OCI-LY3 (cell line): ENCODE measurements at regions not wholly inside any gene's neighbourhood (a gene's known extent, or its start where the extent isn't known, plus 50 kb on each side); places are given as distances from the start of the nearest gene placed in this dataset.
"Not testable (repeated sequence)": the region's sequence is repeated elsewhere in the genome, so short reads cannot be mapped to it uniquely, and the experiment has no call there.

Experiments used
- H2AFZ ChIP-seq: fragments of 200-600, 300-600 bp; shearing (Covaris generic); 2 replicates; pipeline ENCODE4 v1.6.0; 2014; ENCODE audit warnings: antibody characterized with exemption, low read depth, low read length
- H3K27ac ChIP-seq: fragments of 200-600, 300-600 bp; sonication (generic); 2 replicates; pipeline ENCODE4 v1.5.1; 2014; ENCODE audit warnings: mild to moderate bottlenecking, low read length, moderate library complexity, mixed read lengths
- H3K27me3 ChIP-seq: fragments of 200-600, 300-600 bp; sonication (generic); 2 replicates; pipeline ENCODE4 v1.6.1; 2014; ENCODE audit warnings: low read depth, low read length, mixed read lengths
- H3K36me3 ChIP-seq: fragments of 200-600, 300-600 bp; sonication (generic); replicated peaks from 2 replicates; pipeline ENCODE3; 2014; ENCODE audit warnings: low read depth, low read length, mixed read lengths
- H3K4me1 ChIP-seq: fragments of 300-600, 200-600 bp; sonication (generic); 2 replicates; pipeline ENCODE4 v1.6.1; 2014; ENCODE audit warnings: low read length, mixed read lengths
- H3K4me2 ChIP-seq: fragments of 200-600, 300-600 bp; sonication (generic); 2 replicates; pipeline ENCODE4 v1.6.1; 2014; ENCODE audit warnings: low read length, mixed read lengths
- H3K4me3 ChIP-seq: fragments of 300-600, 200-600 bp; sonication (generic); 2 replicates; pipeline ENCODE4 v1.5.1; 2014; ENCODE audit warnings: antibody characterized with exemption, mild to moderate bottlenecking, low read length, moderate library complexity
- H3K79me2 ChIP-seq: fragments of 300-600, 200-600 bp; shearing (Covaris generic); 2 replicates; pipeline ENCODE4 v1.6.1; 2014; ENCODE audit warnings: mild to moderate bottlenecking, low read length, mixed read lengths
- H3K9ac ChIP-seq: fragments of 300-600, 200-600 bp; shearing (Covaris generic); 2 replicates; pipeline ENCODE4 v1.6.0; 2014; ENCODE audit warnings: mild to moderate bottlenecking, low read length, moderate library complexity
- H3K9me3 ChIP-seq: fragments of 200-600, 300-600 bp; shearing (Covaris generic); 2 replicates; pipeline ENCODE4 v1.6.1; 2014; ENCODE audit warnings: low read length, mixed read lengths; ENCODE audit not compliant: insufficient read depth
- H4K20me1 ChIP-seq: fragments of 200-600, 300-600 bp; sonication (generic); 2 replicates; pipeline ENCODE4 v1.6.1; 2016; ENCODE audit warnings: low read length, mixed read lengths; ENCODE audit not compliant: insufficient read depth
- EZH2phosphoT487 ChIP-seq: fragments of 200-600 bp; shearing (Covaris generic); IDR thresholded peaks from 2 replicates; pipeline ENCODE4 v1.6.1; 2018; ENCODE audit warnings: antibody characterized with exemption, mixed run types, low read depth
- TF ChIP-seq, protein P1 (sequence below): fragments of 200-600, 300-600 bp; sonication (generic); IDR thresholded peaks from 2 replicates; pipeline ENCODE4 v1.5.1; 2014; ENCODE audit warnings: antibody characterized with exemption, low read length, low read depth

DNA sequence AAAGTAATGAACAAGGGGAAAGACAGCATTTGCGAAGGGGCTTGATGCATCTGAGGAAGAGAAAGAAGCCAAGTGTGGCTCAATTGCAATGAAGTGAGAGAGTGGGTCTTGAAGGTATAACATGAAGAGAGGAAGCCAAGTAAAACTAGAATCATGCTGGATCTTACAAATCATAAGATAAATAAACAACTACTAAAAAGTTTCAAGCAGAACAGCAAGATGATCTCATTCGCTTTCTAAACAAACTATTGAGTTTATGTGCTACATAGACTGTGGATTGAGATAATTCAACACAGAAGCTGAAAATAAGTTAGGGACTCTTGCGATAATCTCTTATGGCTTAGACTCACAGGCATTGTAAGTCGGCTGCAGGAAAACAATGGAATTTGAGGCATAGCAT, 1310.5 kb upstream of the NRXN1 start:
- Histone ChIP-seq H2AFZ (no peak overlapping the region), H3K27me3 (no peaks in the 10 kb centered on the region)

DNA sequence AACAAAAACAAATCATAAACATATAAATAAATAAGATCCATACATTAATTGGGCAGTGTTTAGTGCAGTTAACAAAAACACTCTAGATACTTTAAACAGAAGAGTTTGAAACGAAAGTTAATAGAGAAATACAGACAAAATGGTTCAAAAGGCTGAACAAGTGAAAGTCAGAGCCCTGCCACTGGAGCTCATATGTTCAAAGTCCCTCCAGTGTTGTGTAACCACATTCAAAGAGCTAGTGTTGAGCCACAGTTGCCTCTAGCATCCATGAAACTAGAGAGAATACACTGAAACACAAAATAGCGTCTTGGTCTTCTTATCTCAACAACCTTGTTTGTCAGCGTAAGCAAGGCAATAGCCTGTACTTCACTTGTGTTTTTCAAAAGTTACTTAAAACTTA, 1309.8 kb upstream of the NRXN1 start:
- H4K20me1 ChIP-seq = no peaks in the 10 kb centered on the region
- H3K4me1 ChIP-seq = no peaks in the 10 kb centered on the region
- no peak overlapping the region for H3K4me3 ChIP-seq
- no peaks in the 10 kb centered on the region for H3K36me3 ChIP-seq
- TF ChIP-seq, protein P1, sequence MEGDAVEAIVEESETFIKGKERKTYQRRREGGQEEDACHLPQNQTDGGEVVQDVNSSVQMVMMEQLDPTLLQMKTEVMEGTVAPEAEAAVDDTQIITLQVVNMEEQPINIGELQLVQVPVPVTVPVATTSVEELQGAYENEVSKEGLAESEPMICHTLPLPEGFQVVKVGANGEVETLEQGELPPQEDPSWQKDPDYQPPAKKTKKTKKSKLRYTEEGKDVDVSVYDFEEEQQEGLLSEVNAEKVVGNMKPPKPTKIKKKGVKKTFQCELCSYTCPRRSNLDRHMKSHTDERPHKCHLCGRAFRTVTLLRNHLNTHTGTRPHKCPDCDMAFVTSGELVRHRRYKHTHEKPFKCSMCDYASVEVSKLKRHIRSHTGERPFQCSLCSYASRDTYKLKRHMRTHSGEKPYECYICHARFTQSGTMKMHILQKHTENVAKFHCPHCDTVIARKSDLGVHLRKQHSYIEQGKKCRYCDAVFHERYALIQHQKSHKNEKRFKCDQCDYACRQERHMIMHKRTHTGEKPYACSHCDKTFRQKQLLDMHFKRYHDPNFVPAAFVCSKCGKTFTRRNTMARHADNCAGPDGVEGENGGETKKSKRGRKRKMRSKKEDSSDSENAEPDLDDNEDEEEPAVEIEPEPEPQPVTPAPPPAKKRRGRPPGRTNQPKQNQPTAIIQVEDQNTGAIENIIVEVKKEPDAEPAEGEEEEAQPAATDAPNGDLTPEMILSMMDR = no peak
- no peak for TF ChIP-seq EZH2phosphoT487
- no peaks in the 10 kb centered on the region for H3K27me3 ChIP-seq
- no peaks in the 10 kb centered on the region for H3K9me3 ChIP-seq
- H2AFZ ChIP-seq = no peak overlapping the region
- H3K27ac ChIP-seq = no peak overlapping the region
- H3K9ac ChIP-seq = no peak overlapping the region
- H3K4me2 ChIP-seq = no peak overlapping the region
- no peaks in the 10 kb centered on the region for H3K79me2 ChIP-seq

More for the DNA sequence above, 1310.5 kb upstream of the NRXN1 start:
- H3K4me1 ChIP-seq = no peaks in the 10 kb centered on the region
- no peak overlapping the region for H3K4me2 ChIP-seq
- H3K79me2 ChIP-seq = no peaks in the 10 kb centered on the region
- H3K9ac ChIP-seq = no peak overlapping the region
- H3K27ac ChIP-seq = no peak overlapping the region
- no peak overlapping the region for H3K4me3 ChIP-seq
- no peaks in the 10 kb centered on the region for H4K20me1 ChIP-seq
- no peaks in the 10 kb centered on the region for H3K36me3 ChIP-seq
- no peaks in the 10 kb centered on the region for H3K9me3 ChIP-seq
- TF ChIP-seq, protein P1 = no peak
- TF ChIP-seq EZH2phosphoT487 = no peak

DNA sequence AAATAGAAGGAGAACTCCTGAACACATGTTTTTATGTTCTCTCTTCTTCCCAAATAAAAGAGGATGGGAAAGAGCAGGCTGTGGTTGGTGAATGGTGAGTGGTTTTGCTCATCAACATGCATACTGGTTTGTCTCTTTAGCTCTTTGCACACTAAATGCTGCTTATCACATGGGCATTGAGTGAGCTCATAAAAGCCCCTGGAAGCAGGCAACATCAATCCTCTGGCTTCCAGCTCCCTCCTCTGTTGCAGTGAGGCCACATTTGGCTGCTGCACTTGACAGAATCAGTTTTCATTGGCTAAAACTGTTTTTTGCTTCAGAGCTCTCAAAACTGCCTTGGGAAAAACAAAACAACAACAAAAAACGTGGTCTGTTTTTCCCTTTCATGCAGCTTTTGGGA, 1308.2 kb upstream of the NRXN1 start:
- TF ChIP-seq, protein P1 = no peak
- TF ChIP-seq EZH2phosphoT487 = no peak
- Histone ChIP-seq H2AFZ (no peak overlapping the region), H3K27ac (no peak overlapping the region), H3K27me3 (no peaks in the 10 kb centered on the region), H3K9ac (no peak overlapping the region), H3K4me1 (no peaks in the 10 kb centered on the region), H3K36me3 (no peaks in the 10 kb centered on the region), H3K4me2 (no peak overlapping the region), H3K9me3 (no peaks in the 10 kb centered on the region), H3K4me3 (no peak overlapping the region), H4K20me1 (no peaks in the 10 kb centered on the region), H3K79me2 (no peaks in the 10 kb centered on the region)

DNA sequence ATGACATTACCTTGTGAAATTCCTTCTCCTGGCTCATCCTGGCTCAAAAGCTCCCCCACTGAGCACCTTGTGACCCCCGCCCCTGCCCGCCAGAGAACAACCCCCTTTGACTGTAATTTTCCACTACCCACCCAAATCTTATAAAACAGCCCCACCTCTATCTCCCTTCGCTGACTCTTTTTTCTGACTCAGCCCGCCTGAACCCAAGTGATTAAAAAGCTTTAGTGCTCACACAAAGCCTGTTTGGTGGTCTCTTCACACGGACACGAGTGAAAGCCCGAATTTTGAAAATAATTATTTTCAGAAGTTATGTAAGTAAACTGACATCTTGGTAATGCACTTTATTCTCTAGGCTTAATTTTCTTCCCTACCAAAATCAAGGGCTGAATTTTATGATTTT, 1305.9 kb upstream of the NRXN1 start:
- not testable (repeated sequence) for H3K36me3 ChIP-seq, H3K79me2 ChIP-seq, H4K20me1 ChIP-seq, H2AFZ ChIP-seq, H3K9me3 ChIP-seq, H3K4me2 ChIP-seq, H3K27ac ChIP-seq, H3K27me3 ChIP-seq, H3K4me3 ChIP-seq, H3K4me1 ChIP-seq, H3K9ac ChIP-seq

DNA sequence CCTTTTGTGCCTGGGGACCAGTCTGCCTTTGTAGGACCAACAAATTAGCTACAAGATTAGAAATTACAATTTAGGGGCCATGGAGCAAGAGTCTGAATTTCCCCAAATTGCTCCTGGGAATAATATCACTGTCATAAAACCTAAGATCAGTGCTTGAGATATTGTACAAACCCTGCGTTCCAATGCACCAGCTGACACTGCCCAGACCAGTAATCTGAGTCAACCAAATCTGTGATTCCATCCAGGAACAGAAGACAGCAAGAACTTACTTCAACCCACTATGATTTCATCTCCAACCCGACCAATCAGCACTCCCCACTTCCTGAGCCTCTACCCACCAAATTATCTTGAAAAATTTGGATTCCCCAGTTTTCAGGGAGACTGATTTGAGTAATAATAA, 1305.0 kb upstream of the NRXN1 start:
- no peaks in the 10 kb centered on the region for H3K27me3 ChIP-seq
- no peaks in the 10 kb centered on the region for H4K20me1 ChIP-seq
- no peak overlapping the region for H3K4me3 ChIP-seq
- H3K9me3 ChIP-seq = no peaks in the 10 kb centered on the region
- no peaks in the 10 kb centered on the region for H3K4me1 ChIP-seq
- H3K36me3 ChIP-seq = no peaks in the 10 kb centered on the region
- H2AFZ ChIP-seq = no peak overlapping the region
- no peak overlapping the region for H3K27ac ChIP-seq
- no peak overlapping the region for H3K9ac ChIP-seq
- H3K79me2 ChIP-seq = no peaks in the 10 kb centered on the region
- H3K4me2 ChIP-seq = no peak overlapping the region
- no peak for TF ChIP-seq EZH2phosphoT487
- TF ChIP-seq, protein P1 = no peak
